GM13976 (cell line): ENCODE measurements at regions not wholly inside any gene's neighbourhood (a gene's known extent, or its start where the extent isn't known, plus 50 kb on each side); places are given as distances from the start of the nearest gene placed in this dataset.

Source experiments
- DNase-seq: peaks from one replicate; pipeline ENCODE4 v3.0.0; 2012; ENCODE audit warnings: low spot score
- in situ Hi-C: fragments of 300-500 bp; cut with MboI; formaldehyde crosslinking; loops from one replicate; pipeline ENCODE4 v1.12.0; 2022; ENCODE audit warnings: low sequenced_read_pairs, mixed read lengths, inconsistent platforms; ENCODE audit not compliant: unreplicated experiment
- TF ChIP-seq, protein P1 (sequence below): IDR thresholded peaks from 2 replicates; pipeline ENCODE4 v1.5.1; 2012; ENCODE audit warnings: borderline replicate concordance, mild to moderate bottlenecking; ENCODE audit not compliant: insufficient read depth; ENCODE audit errors: extremely low read depth, missing control alignments, control extremely low read depth

DNA sequence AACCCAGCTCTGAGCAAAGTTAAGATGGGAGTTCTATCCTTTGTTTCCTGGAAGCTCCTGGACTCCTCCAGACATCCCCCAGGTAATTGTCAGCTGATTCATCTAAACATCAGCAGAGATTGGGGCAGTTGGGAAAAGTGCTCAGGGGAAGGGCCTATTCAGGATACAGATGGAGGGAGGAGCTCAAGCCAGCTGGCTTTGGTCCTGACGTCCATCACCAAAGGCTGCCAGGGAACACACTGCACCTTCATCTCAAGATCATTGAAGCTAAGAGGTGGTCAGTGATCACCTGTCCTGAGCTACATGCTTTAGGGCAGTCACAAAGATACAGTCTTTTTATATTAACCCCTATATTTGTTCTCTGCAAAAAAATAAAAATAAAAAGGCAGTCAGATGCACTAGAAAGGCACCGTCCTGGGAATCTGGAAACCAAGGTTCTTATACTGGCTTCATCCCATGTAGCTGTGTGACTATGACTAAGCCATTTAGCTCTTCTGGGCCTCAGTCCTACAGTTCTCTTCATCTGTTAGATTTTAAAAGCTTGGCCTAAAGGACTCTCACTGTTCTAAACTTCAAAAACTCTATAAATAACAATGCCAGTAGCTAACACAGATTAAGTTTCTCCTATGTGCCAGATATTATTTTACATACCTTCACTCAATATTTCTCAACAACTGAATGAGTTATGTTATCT lies 446.5 kb downstream of the BCL11A start:
- in situ Hi-C loops, result no loop called here
- TF ChIP-seq, protein P1, sequence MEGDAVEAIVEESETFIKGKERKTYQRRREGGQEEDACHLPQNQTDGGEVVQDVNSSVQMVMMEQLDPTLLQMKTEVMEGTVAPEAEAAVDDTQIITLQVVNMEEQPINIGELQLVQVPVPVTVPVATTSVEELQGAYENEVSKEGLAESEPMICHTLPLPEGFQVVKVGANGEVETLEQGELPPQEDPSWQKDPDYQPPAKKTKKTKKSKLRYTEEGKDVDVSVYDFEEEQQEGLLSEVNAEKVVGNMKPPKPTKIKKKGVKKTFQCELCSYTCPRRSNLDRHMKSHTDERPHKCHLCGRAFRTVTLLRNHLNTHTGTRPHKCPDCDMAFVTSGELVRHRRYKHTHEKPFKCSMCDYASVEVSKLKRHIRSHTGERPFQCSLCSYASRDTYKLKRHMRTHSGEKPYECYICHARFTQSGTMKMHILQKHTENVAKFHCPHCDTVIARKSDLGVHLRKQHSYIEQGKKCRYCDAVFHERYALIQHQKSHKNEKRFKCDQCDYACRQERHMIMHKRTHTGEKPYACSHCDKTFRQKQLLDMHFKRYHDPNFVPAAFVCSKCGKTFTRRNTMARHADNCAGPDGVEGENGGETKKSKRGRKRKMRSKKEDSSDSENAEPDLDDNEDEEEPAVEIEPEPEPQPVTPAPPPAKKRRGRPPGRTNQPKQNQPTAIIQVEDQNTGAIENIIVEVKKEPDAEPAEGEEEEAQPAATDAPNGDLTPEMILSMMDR, result no peak
- DNase-seq, result no peak

DNA sequence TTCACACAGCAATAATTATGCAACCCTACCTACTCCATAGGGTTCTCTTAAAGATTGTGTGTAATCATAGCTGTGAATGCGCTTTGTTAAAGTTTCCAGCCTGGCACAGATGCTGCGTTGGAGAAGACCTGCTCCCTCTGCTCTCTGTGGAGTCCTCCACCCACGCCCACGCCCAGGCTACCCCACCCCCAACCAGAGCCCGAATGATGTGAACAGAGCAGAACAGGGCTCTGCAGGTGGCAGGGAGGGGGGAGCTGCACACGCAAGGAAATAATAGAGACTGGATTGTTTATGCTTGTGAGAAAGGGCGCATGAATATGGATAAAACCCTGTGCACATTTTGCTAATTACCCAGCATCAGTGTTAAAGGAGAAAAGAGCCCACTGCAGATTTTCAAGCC lies 447.5 kb downstream of the BCL11A start:
- TF ChIP-seq, protein P1, result no peak
- no peak for DNase-seq
- in situ Hi-C loops, result no loop called here

DNA sequence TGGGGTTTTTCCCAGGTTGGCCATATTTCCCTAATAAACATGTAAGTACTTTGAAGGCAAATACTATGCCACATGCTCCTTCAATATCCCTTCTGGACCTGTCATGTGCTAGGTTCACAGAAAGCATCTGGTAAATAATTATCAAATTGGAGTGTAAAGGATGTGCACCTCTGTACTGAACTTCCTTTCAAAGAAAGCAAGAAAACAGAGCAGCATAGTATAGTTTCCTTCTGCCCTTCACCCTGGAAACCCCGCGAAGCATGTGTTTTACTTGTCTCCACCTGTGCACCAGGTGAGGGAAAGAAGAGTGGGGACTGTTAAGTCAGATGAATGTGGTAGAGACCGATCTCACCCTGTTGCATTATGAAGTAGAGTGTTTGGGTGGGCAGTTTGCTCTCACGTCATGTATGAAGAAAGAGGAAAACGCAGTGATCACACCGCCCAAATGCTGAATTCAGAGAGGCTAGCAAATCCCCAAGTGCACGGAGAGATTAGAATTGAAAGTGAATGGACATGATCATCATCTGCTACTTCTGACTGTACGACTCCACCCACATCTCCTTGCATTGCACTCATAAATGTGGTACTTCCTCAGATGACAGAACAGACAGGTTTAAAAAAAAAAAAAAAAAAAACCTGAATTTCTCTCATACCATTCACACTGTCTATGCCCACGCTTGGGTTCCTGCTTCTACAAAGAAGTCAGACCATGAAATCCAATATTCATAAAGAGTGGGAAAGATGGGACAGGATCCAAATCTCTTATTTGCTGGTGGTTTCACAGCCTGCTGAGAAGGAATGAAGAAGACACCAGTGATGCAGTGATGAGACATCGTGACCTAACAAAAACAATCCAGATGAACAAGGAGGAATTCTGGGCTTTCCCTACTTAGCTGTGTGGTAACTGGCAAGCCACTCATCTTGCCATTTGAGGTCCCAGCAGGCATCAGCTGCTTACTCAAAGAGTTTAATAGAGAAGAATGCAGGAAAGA lies 448.6 kb downstream of the BCL11A start:
- DNase-seq, result no peak
- TF ChIP-seq, protein P1, result no peak
- in situ Hi-C loops, result no loop called here

DNA sequence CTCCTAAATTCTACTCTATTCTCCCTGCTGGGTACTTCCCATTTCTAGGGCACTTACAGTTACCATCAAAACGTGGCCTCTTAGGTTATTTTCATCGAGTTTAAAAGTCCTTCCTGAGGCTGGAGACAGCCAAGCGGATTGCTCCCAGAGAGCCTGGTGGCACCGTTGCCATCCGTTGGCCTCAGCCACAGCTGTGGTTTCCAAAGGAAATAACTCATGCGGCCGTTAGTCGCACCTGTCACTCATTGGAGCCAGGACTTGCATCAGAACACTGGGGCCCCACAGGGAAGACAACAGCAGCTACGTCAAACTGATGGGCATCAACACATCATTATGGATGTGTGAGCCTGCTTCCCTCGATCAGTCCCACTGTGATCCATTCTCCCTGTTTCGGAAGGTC lies 453.4 kb downstream of the BCL11A start:
- in situ Hi-C loops, result no loop called here
- TF ChIP-seq, protein P1, result no peak
- DNase-seq, result no peak

DNA sequence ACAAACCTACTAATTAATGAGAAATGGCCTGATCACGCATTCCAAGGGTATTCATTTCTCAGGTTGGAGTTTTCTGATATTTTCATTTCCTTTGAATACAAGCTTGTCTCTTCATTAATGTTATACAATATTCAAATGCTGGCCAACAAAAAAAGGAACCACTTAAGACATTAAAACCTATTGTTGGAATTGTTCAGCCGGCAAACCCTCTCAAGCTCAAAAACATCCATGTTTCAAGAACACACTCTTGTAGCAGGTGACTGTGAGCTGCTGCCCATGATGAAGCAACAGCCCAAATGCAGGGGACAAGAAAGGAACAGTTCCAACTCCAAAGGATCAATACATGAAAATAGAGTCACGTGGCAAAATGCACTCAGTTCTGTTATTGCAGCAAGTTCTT lies 454.5 kb downstream of the BCL11A start:
- no peak for DNase-seq
- in situ Hi-C loops, result no loop called here
- TF ChIP-seq, protein P1, result no peak

DNA sequence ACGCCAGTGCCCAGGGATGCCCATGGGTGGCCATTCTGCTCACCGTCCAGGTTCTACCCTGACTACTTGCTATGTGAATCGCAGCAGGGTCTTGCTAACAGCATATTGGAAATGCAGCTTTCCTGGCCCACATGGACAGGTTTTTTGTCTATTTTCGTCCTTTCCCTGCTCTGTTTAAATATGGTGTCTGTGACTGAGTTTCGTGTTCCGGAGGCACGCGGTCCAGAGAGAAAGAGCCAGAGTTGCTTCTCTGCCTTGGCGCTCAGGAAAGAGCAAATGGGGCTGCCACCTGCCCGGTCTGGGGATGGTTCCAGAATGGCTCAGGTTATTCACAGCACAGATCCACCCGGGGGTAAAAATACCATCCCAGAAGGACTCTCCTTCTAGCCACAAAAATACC lies 456.2 kb downstream of the BCL11A start:
- TF ChIP-seq, protein P1, result no peak
- in situ Hi-C loops, result no loop called here
- no peak for DNase-seq
